ENCODE measurements at regions not wholly inside any gene's neighbourhood (a gene's known extent, or its start where the extent isn't known, plus 50 kb on each side); places are given as distances from the start of the nearest gene placed in this dataset.

GRCh38 chr1:106217765-106218164 is 838.7 kb upstream of the PRMT6 start:
- dilution Hi-C loops (cut with MboI; ENCODE audit: extremely low pct_ligation_motif_present, low sequenced_read_pairs) (no loop called here), intact Hi-C loops (cut with micrococcal nuclease) (no loop called here)
- H4K20me1 ChIP-seq (replicated peaks; ENCODE audit: control insufficient read depth, extremely low read depth, insufficient read depth, low read length): no peaks in the 10 kb centered on the region
- H3K79me2 ChIP-seq (ENCODE audit: control insufficient read depth, insufficient read depth, low read length): no peaks in the 10 kb centered on the region
- no peak overlapping the region for H3K4me3 ChIP-seq (replicated peaks in 1 of 3; ENCODE audit: insufficient read depth in 1 of 3, low read depth in 1 of 3, low read length in 3 of 3)
- H3K36me3 ChIP-seq (ENCODE audit: control insufficient read depth in 2 of 2, extremely low read depth in 1 of 2, insufficient read depth in 2 of 2, low read length in 2 of 2): no peaks in the 10 kb centered on the region
- no peak overlapping the region for H3K9ac ChIP-seq (replicated peaks; ENCODE audit: extremely low read depth, insufficient read depth, low read length)
- H3K9me3 ChIP-seq (replicated peaks; ENCODE audit: control insufficient read depth, insufficient read depth, low read length): no peaks in the 10 kb centered on the region
- FAIRE-seq (no peak), DNase-seq (ENCODE audit: low read depth, low spot score) (no peak)
- TF ChIP-seq POLR2AphosphoS5 (IDR thresholded peaks at IDR 0.05; ENCODE audit: insufficient read depth, low read depth, low read length): no peak
- no peak for TF ChIP-seq MYC (IDR thresholded peaks at IDR 0.05; ENCODE audit: low read depth, low read length)
- TF ChIP-seq JUN (IDR thresholded peaks at IDR 0.05; ENCODE audit: borderline replicate concordance, insufficient read depth, insufficient read length, low read depth): no peak
- no peak for TF ChIP-seq CTCF (IDR thresholded peaks at IDR 0.05; ENCODE audit: extremely low read depth in 1 of 2, insufficient read depth in 1 of 2, low read depth in 1 of 2, low read length in 2 of 2)
- TF ChIP-seq POLR2A (IDR thresholded peaks at IDR 0.05; ENCODE audit: low read depth, low read length): no peak
- TF ChIP-seq, protein P1, sequence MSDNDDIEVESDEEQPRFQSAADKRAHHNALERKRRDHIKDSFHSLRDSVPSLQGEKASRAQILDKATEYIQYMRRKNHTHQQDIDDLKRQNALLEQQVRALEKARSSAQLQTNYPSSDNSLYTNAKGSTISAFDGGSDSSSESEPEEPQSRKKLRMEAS (IDR thresholded peaks at IDR 0.05; ENCODE audit: insufficient read depth, insufficient read length): no peak
- no peak for TF ChIP-seq GATA2 (IDR thresholded peaks at IDR 0.05; ENCODE audit: insufficient read depth, insufficient read length, low read depth, low read length)
- TF ChIP-seq EZH2 (IDR thresholded peaks at IDR 0.05; ENCODE audit: borderline replicate concordance, low read depth, low read length, severe bottlenecking): no peak
- no peak for TF ChIP-seq FOS (IDR thresholded peaks at IDR 0.05; ENCODE audit: borderline replicate concordance, insufficient read depth, low read length)
- H3K9me1 ChIP-seq (replicated peaks; ENCODE audit: control insufficient read depth, extremely low read depth, insufficient read depth, low read length): no peaks in the 10 kb centered on the region
- no peak overlapping the region for H2AFZ ChIP-seq (ENCODE audit: low read depth, low read length)
- ChIA-PET CTCF (no interaction called here), POLR2A (no interaction called here)
- no peak overlapping the region for H3K27ac ChIP-seq (ENCODE audit: insufficient read depth, low read depth, low read length)
- H3K4me2 ChIP-seq (ENCODE audit: insufficient read depth, low read length): no peak overlapping the region
- H3K4me1 ChIP-seq (ENCODE audit: control insufficient read depth, extremely low read depth, insufficient read depth, low read length): no peaks in the 10 kb centered on the region
- no TSS peak for BruUV-seq (replicated peaks)
- H3K27me3 ChIP-seq (ENCODE audit: control insufficient read depth in 2 of 2, insufficient read depth in 2 of 2, low read length in 2 of 2): no peaks in the 10 kb centered on the region

Data from endothelial cell of umbilical vein (primary cell).